Heart right ventricle (tissue), 16 donors: ENCODE measurements at regions not wholly inside any gene's neighbourhood (a gene's known extent, or its start where the extent isn't known, plus 50 kb on each side); places are given as distances from the start of the nearest gene placed in this dataset.

Source experiments
- ATAC-seq, 8 donors: fragments of 200-7000 bp; cut with Tn5 transposase; one replicate each; pipeline ENCODE4 v1.9.1; 2020; ENCODE audit warnings: mild to moderate bottlenecking in 8 of 8, moderate library complexity in 8 of 8, moderate number of reproducible peaks in 1 of 8
- DNase-seq, 2 donors: peaks; one replicate each; pipeline ENCODE4 v3.0.0-alpha.2; 2020
- H3K27ac ChIP-seq, 10 donors: fragments of 200-600 bp; sonication (generic) in 2 of 10; one replicate each; pipeline versions ENCODE4 v1.5.0 to v1.8.0; 2020 to 2022; ENCODE audit warnings: mild to moderate bottlenecking in 3 of 10
- H3K27me3 ChIP-seq, 7 donors: fragments of 200-600 bp; one replicate each; pipeline ENCODE4 v1.8.0; 2021 to 2022; ENCODE audit warnings: mild to moderate bottlenecking in 2 of 7
- H3K36me3 ChIP-seq, 9 donors: fragments of 200-600 bp; sonication (generic) in 1 of 9; one replicate each; pipeline versions ENCODE4 v1.5.0 to v1.8.0; 2020 to 2022; ENCODE audit warnings: mild to moderate bottlenecking in 2 of 9
- H3K4me1 ChIP-seq, 9 donors: fragments of 200-600 bp; sonication (generic) in 1 of 9; one replicate each; pipeline versions ENCODE4 v1.5.0 to v1.8.0; 2020 to 2022; ENCODE audit warnings: mild to moderate bottlenecking in 4 of 9
- H3K4me3 ChIP-seq, 10 donors: fragments of 200-600 bp; sonication (generic) in 2 of 10; one replicate each; pipeline versions ENCODE4 v1.5.0 to v1.8.0; 2020 to 2022; ENCODE audit warnings: mild to moderate bottlenecking in 7 of 10, moderate library complexity in 2 of 10
- H3K9me3 ChIP-seq, 11 donors: fragments of 200-600 bp in 10 of 11; sonication (generic) in 2 of 11; one replicate each; pipeline versions ENCODE4 v1.5.0 to v1.8.0; 2013 to 2022; ENCODE audit warnings: mild to moderate bottlenecking in 2 of 11, control low read depth in 1 of 11, moderate library complexity in 1 of 11
- CTCF ChIP-seq, 9 donors: fragments of 200-600 bp; sonication (generic) in 2 of 9; IDR thresholded peaks; one replicate each; pipeline versions ENCODE4 v1.5.0 to v1.8.0; 2021 to 2022; ENCODE audit warnings: antibody characterized with exemption in 9 of 9, mild to moderate bottlenecking in 5 of 9, moderate library complexity in 1 of 9
- whole genome bisulfite sequencing, 2 donors: extraction: QIAGEN DNeasy Blood & Tissue Kit; methylation state at CpG; one replicate each; pipeline ENCODE4 v1.1.7; 2013; ENCODE audit warnings: inconsistent platforms in 1 of 2; 5-methylcytosine and 5-hydroxymethylcytosine counted together
- intact Hi-C, 10 donors: fragments of 100-400 bp; cut with DNase I; formaldehyde crosslinking; loops; one replicate each; pipeline versions ENCODE4 v1.11.1 to v1.14.2; 2022
- donor health status: Arrhythmogenic right ventricular cardiomyopathy.
- donor health status: ischemic (EF 13 %, LVEDD 7.1; RV severe dilation, severe dysfunction).
- donor health status: healthy with polysubstance abuse.
- donor health status: DM: no; HTN: yes; CAD: no.
- donor health status: DM: no; HTN: no; CAD: no.
- donor health status: ischemic (EF 25% LVEDD 6.9; RV normal size, moderate dysfunction).
- donor health status: ischemic (EF 25% LVEDD 5.7; RV mildly dilated, moderate dysfunction).
- donor health status: healthy.
- donor health status: DM: yes; HTN: yes; CAD: no.
- donor health status: Ischemic cardiomyopathy.
- donor health status: ischemic (EF 35%, LVEDD 5.7; RV mildly dilated, moderate dysfunction).
- donor health status: nonischemic (EF 11% LVEDD 7.7; RV severe dilation, severe dysfunction).
- donor health status: DM: yes; HTN: yes; CAD: no.
- donor health status: PGD.
- donor health status: ischemic (EF 29% LVEDD 5.4; RV normal size, mild dysfunction).
- donor health status: nonischemic (EF 23%, LVEDD 6.1; RV moderate dilation, normal function).

- H3K36me3 ChIP-seq, result no peaks in the 10 kb centered on the region
- no peak overlapping the region for H3K27ac ChIP-seq
- H3K27me3 ChIP-seq, result no peaks in the 10 kb centered on the region
- TF ChIP-seq CTCF (IDR thresholded peaks at IDR 0.05), result no peak
- intact Hi-C loops, result no loop called here
- ATAC-seq (no peak), DNase-seq (no peak)
- WGBS, 2 donors, result 85 to 87% methylated on average over 2 of the region's 2 CpGs
- no peak overlapping the region for H3K4me3 ChIP-seq
- H3K4me1 ChIP-seq, result no peaks in the 10 kb centered on the region
- no peaks in the 10 kb centered on the region for H3K9me3 ChIP-seq
These were observed 621.8 kb downstream of the ZIC1 start for GRCh38 chr3:148030975-148031374.

- no peak for TF ChIP-seq CTCF (IDR thresholded peaks at IDR 0.05)
- no peaks in the 10 kb centered on the region for H3K27me3 ChIP-seq
- no peaks in the 10 kb centered on the region for H3K4me1 ChIP-seq
- no peak overlapping the region for H3K4me3 ChIP-seq
- 68 to 75% methylated on average over 3 of the region's 3 CpGs for WGBS, 2 donors
- no peak overlapping the region for H3K27ac ChIP-seq
- DNase-seq (no peak), ATAC-seq (no peak)
- no peaks in the 10 kb centered on the region for H3K9me3 ChIP-seq
- intact Hi-C loops, result no loop called here
- H3K36me3 ChIP-seq, result no peaks in the 10 kb centered on the region
These were observed 625.2 kb downstream of the ZIC1 start for GRCh38 chr3:148034353-148034752.

- ATAC-seq, result no peak
- TF ChIP-seq CTCF (IDR thresholded peaks at IDR 0.05), result no peak
- WGBS, 2 donors, result 59 to 60% methylated on average over 5 of the region's 5 CpGs
These were observed 627.2 kb downstream of the ZIC1 start for GRCh38 chr3:148036331-148036876.

GRCh38 chr3:148042663-148043445, 633.7 kb downstream of the ZIC1 start:
- no peak for TF ChIP-seq CTCF (IDR thresholded peaks at IDR 0.05)
- H3K36me3 ChIP-seq, result no peaks in the 10 kb centered on the region
- no peak overlapping the region for H3K4me3 ChIP-seq
- H3K27me3 ChIP-seq, result no peaks in the 10 kb centered on the region
- no peak for ATAC-seq
- intact Hi-C loops, result no loop called here
- H3K4me1 ChIP-seq, result no peaks in the 10 kb centered on the region
- WGBS, 2 donors, result 63 to 73% methylated on average over 6 of the region's 6 CpGs
- DNase-seq, result no peak
- H3K27ac ChIP-seq, result no peak overlapping the region
- peaks cover 0 to 7% (median 0%) of the 10 kb centered on the region in 11 donors for H3K9me3 ChIP-seq

More at GRCh38 chr3:148036331-148036876, 627.2 kb downstream of the ZIC1 start:
- no peaks in the 10 kb centered on the region for H3K4me1 ChIP-seq
- intact Hi-C loops, result no loop called here
- H3K4me3 ChIP-seq, result no peak overlapping the region
- H3K9me3 ChIP-seq, result no peaks in the 10 kb centered on the region
- no peaks in the 10 kb centered on the region for H3K27me3 ChIP-seq
- no peaks in the 10 kb centered on the region for H3K36me3 ChIP-seq
- H3K27ac ChIP-seq, result no peak overlapping the region
- DNase-seq, result no peak
